ENCODE measurements at regions not wholly inside any gene's neighbourhood (a gene's known extent, or its start where the extent isn't known, plus 50 kb on each side); places are given as distances from the start of the nearest gene placed in this dataset.

DNA sequence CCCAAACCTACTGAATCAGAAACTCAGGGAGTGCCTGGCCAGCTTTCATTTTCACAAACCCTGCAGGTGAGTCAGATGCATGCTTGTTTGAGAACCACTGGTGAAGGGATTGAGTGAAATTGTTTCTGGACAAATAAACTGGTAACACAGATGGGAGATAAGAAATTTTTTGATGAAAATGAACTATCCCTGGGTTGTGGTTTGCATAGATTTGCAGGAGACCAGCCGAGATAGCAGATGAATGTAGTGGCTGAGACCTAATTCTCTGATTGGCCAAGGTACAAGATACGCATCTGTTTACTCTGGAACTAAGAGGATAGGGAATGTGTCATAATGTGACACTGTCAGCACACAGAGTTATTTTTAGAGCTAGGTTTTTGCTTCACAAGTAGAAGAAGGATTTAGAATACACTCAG, 117.8 kb upstream of the NOCT start:
- TF ChIP-seq EZH2 (IDR thresholded peaks at IDR 0.05; ENCODE audit: low read length), result no peak
- TF ChIP-seq, protein P1, sequence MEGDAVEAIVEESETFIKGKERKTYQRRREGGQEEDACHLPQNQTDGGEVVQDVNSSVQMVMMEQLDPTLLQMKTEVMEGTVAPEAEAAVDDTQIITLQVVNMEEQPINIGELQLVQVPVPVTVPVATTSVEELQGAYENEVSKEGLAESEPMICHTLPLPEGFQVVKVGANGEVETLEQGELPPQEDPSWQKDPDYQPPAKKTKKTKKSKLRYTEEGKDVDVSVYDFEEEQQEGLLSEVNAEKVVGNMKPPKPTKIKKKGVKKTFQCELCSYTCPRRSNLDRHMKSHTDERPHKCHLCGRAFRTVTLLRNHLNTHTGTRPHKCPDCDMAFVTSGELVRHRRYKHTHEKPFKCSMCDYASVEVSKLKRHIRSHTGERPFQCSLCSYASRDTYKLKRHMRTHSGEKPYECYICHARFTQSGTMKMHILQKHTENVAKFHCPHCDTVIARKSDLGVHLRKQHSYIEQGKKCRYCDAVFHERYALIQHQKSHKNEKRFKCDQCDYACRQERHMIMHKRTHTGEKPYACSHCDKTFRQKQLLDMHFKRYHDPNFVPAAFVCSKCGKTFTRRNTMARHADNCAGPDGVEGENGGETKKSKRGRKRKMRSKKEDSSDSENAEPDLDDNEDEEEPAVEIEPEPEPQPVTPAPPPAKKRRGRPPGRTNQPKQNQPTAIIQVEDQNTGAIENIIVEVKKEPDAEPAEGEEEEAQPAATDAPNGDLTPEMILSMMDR (optimal IDR thresholded peaks at IDR 0.05 in 1 of 3, IDR thresholded peaks at IDR 0.05 in 1 of 3, conservative IDR thresholded peaks at IDR 0.05 in 1 of 3; ENCODE audit: extremely low read depth in 1 of 3, insufficient read depth in 2 of 3, low read length in 3 of 3), result no peak
- Histone ChIP-seq H4K20me1 (ENCODE audit: control insufficient read depth, extremely low read depth, insufficient read depth, low read length) (no peaks in the 10 kb centered on the region), H3K9me3 (ENCODE audit: control insufficient read depth, low read depth, low read length) (no peaks in the 10 kb centered on the region), H3K27me3 (ENCODE audit: control insufficient read depth, extremely low read depth, insufficient read depth, low read length) (no peaks in the 10 kb centered on the region), H3K4me2 (ENCODE audit: control insufficient read depth, extremely low read depth, insufficient read depth, low read depth, low read length) (peak overlapping the region; percentile 31), H3K9ac (ENCODE audit: control insufficient read depth, extremely low read depth, insufficient read depth, low read length) (no peak overlapping the region), H2AFZ (ENCODE audit: control insufficient read depth, low read length) (no peak overlapping the region), H3K36me3 (ENCODE audit: control insufficient read depth in 2 of 2, extremely low read depth in 1 of 2, insufficient read depth in 2 of 2, low read length in 2 of 2) (no peaks in the 10 kb centered on the region), H3K9me1 (ENCODE audit: control insufficient read depth, extremely low read depth, insufficient read depth, low read length) (no peaks in the 10 kb centered on the region), H3K79me2 (ENCODE audit: control insufficient read depth, insufficient read depth, low read length) (no peaks in the 10 kb centered on the region), H3K27ac (ENCODE audit: control insufficient read depth, insufficient read depth, low read length) (no peak overlapping the region), H3K4me3 (ENCODE audit: control insufficient read depth in 2 of 3, extremely low read depth in 1 of 3, insufficient read depth in 2 of 3, low read depth in 1 of 3, low read length in 3 of 3) (no peak overlapping the region), H3K4me1 (ENCODE audit: control insufficient read depth, extremely low read depth, insufficient read depth, low read length) (peaks cover 23% of the 10 kb centered on the region)
- FAIRE-seq (peak; percentile 58), DNase-seq (ENCODE audit: low read depth, low spot score) (no peak)
- dilution Hi-C loops (cut with MboI; ENCODE audit: extremely low pct_ligation_motif_present, low sequenced_read_pairs), result no loop called here

DNA sequence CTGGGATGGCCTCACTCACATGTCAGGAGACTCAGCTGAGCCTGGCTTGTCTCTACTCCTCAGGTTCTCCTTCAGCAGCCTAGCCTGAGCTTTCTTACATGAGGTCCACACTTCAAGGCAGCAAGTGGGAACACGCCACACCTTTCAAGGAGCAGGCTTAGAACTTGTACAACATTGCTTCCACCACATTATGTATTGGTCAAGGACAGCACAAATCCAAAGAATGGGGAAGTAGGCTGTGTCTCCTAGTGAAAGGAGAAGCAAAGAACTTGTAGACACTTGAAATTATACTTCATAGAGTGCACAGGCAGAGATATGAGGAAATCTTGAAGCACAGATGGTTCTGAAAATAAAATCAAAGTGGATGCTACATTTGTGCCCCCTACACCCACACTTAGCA, 120.9 kb upstream of the NOCT start:
- no peaks in the 10 kb centered on the region for H3K36me3 ChIP-seq (ENCODE audit: control insufficient read depth in 2 of 2, extremely low read depth in 1 of 2, insufficient read depth in 2 of 2, low read length in 2 of 2)
- no peaks in the 10 kb centered on the region for H3K79me2 ChIP-seq (ENCODE audit: control insufficient read depth, insufficient read depth, low read length)
- dilution Hi-C loops (cut with MboI; ENCODE audit: extremely low pct_ligation_motif_present, low sequenced_read_pairs), result no loop called here
- no peaks in the 10 kb centered on the region for H3K9me3 ChIP-seq (ENCODE audit: control insufficient read depth, low read depth, low read length)
- H3K4me1 ChIP-seq (ENCODE audit: control insufficient read depth, extremely low read depth, insufficient read depth, low read length), result peaks cover 23% of the 10 kb centered on the region
- no peaks in the 10 kb centered on the region for H4K20me1 ChIP-seq (ENCODE audit: control insufficient read depth, extremely low read depth, insufficient read depth, low read length)
- peak; percentile 87 for FAIRE-seq
- no peaks in the 10 kb centered on the region for H3K27me3 ChIP-seq (ENCODE audit: control insufficient read depth, extremely low read depth, insufficient read depth, low read length)
- H3K4me3 ChIP-seq (ENCODE audit: control insufficient read depth in 2 of 3, extremely low read depth in 1 of 3, insufficient read depth in 2 of 3, low read depth in 1 of 3, low read length in 3 of 3), result no peak overlapping the region
- peak overlapping the region; percentile 73 for H2AFZ ChIP-seq (ENCODE audit: control insufficient read depth, low read length)
- DNase-seq (ENCODE audit: low read depth, low spot score), result peak; percentile 59
- H3K9me1 ChIP-seq (ENCODE audit: control insufficient read depth, extremely low read depth, insufficient read depth, low read length), result no peaks in the 10 kb centered on the region
- peak overlapping the region; percentile 25 for H3K4me2 ChIP-seq (ENCODE audit: control insufficient read depth, extremely low read depth, insufficient read depth, low read depth, low read length)
- TF ChIP-seq EZH2 (IDR thresholded peaks at IDR 0.05; ENCODE audit: low read length), result no peak
- TF ChIP-seq, protein P1 (optimal IDR thresholded peaks at IDR 0.05 in 1 of 3, IDR thresholded peaks at IDR 0.05 in 1 of 3, conservative IDR thresholded peaks at IDR 0.05 in 1 of 3; ENCODE audit: extremely low read depth in 1 of 3, insufficient read depth in 2 of 3, low read length in 3 of 3), result no peak
- no peak overlapping the region for H3K9ac ChIP-seq (ENCODE audit: control insufficient read depth, extremely low read depth, insufficient read depth, low read length)
- no peak overlapping the region for H3K27ac ChIP-seq (ENCODE audit: control insufficient read depth, insufficient read depth, low read length)
